CD14-positive monocyte (primary cell): ENCODE measurements at regions not wholly inside any gene's neighbourhood (a gene's known extent, or its start where the extent isn't known, plus 50 kb on each side); places are given as distances from the start of the nearest gene placed in this dataset.

Experiments used
- DNase-seq, 3 donors: peaks; one replicate each; pipeline ENCODE4 v3.0.0-alpha.2; 2011 to 2022
- H2AFZ ChIP-seq: 2 replicates; pipeline ENCODE4 v1.6.0; 2012; ENCODE audit warnings: mild to moderate bottlenecking, low read depth, low read length, inconsistent platforms; ENCODE audit not compliant: insufficient read depth, poor library complexity, severe bottlenecking
- H3K27ac ChIP-seq, 2 donors: 1 replicate in 1 of 2; 2 replicates in 1 of 2; pipeline ENCODE4 v1.5.1; 2012 to 2013; ENCODE audit warnings: low read length in 2 of 2, control low read depth in 1 of 2, inconsistent platforms in 1 of 2, low read depth in 1 of 2, mild to moderate bottlenecking in 1 of 2
- H3K27me3 ChIP-seq, 2 donors: one replicate each; pipeline versions ENCODE4 v1.6.0 to v1.6.1; 2011 to 2013; ENCODE audit warnings: low read length in 2 of 2; ENCODE audit not compliant: control insufficient read depth in 2 of 2, insufficient read depth in 2 of 2
- H3K36me3 ChIP-seq, 2 donors: replicated peaks in 1 of 2; 1 replicate in 1 of 2; 2 replicates in 1 of 2; pipeline versions ENCODE4 v1.5.1 to v1.6.1; 2012 to 2013; ENCODE audit warnings: low read length in 2 of 2, control low read depth in 1 of 2, inconsistent platforms in 1 of 2, mild to moderate bottlenecking in 1 of 2; ENCODE audit not compliant: insufficient read depth in 2 of 2, control insufficient read depth in 1 of 2
- H3K4me1 ChIP-seq, 2 donors: 1 replicate in 1 of 2; 2 replicates in 1 of 2; pipeline versions ENCODE4 v1.5.1 to v1.6.1; 2012 to 2013; ENCODE audit warnings: low read length in 2 of 2, control low read depth in 1 of 2, inconsistent platforms in 1 of 2, mild to moderate bottlenecking in 1 of 2, moderate library complexity in 1 of 2; ENCODE audit not compliant: insufficient read depth in 2 of 2, control insufficient read depth in 1 of 2
- H3K4me2 ChIP-seq: replicated peaks from 2 replicates; pipeline ENCODE3; 2012; ENCODE audit warnings: low read length, moderate library complexity, mild to moderate bottlenecking; ENCODE audit not compliant: poor library complexity, severe bottlenecking; ENCODE audit errors: extremely low read depth
- H3K4me3 ChIP-seq, 3 experiments: fragments of 200-600 bp in 1 of 3; sonication (generic) in 1 of 3; replicated peaks in 1 of 3; 1 replicate in 2 of 3; 2 replicates in 1 of 3; pipeline ENCODE4 v1.5.1; 2011 to 2013; ENCODE audit warnings: low read length in 3 of 3, mild to moderate bottlenecking in 3 of 3, control low read depth in 2 of 3, low read depth in 2 of 3, inconsistent platforms in 1 of 3, moderate library complexity in 1 of 3
- H3K79me2 ChIP-seq: 2 replicates; pipeline ENCODE4 v1.6.0; 2012; ENCODE audit warnings: mild to moderate bottlenecking, control low read depth, inconsistent platforms, low read length, moderate library complexity; ENCODE audit not compliant: insufficient read depth
- H3K9ac ChIP-seq: 2 replicates; pipeline ENCODE4 v1.6.0; 2017; ENCODE audit warnings: low read length, mild to moderate bottlenecking; ENCODE audit not compliant: insufficient read depth, poor library complexity, severe bottlenecking
- H3K9me3 ChIP-seq, 2 donors: replicated peaks in 1 of 2; 1 replicate in 1 of 2; 2 replicates in 1 of 2; pipeline versions ENCODE4 v1.5.1 to v1.6.1; 2012 to 2013; ENCODE audit warnings: low read length in 2 of 2, control low read depth in 1 of 2; ENCODE audit not compliant: control insufficient read depth in 1 of 2, insufficient read depth in 1 of 2
- H4K20me1 ChIP-seq: 2 replicates; pipeline ENCODE4 v1.6.0; 2012; ENCODE audit warnings: mild to moderate bottlenecking, low read length, control low read depth, moderate library complexity; ENCODE audit not compliant: insufficient read depth
- H3K27ac Mint-ChIP-seq, 7 donors: one replicate each; pipeline ENCODE4 v1.8.0; 2020; ENCODE audit warnings: mild to moderate bottlenecking in 7 of 7, mixed read lengths in 7 of 7, moderate library complexity in 6 of 7, inconsistent platforms in 2 of 7
- H3K27me3 Mint-ChIP-seq, 3 donors: one replicate each; pipeline ENCODE4 v1.8.0; 2021 to 2022; ENCODE audit warnings: low read depth in 3 of 3, mild to moderate bottlenecking in 3 of 3, mixed read lengths in 3 of 3, moderate library complexity in 3 of 3, inconsistent platforms in 1 of 3
- H3K36me3 Mint-ChIP-seq, 2 donors: one replicate each; pipeline ENCODE4 v1.8.0; 2020; ENCODE audit warnings: mixed read lengths in 2 of 2, inconsistent platforms in 1 of 2, mild to moderate bottlenecking in 1 of 2
- H3K4me1 Mint-ChIP-seq: one replicate; pipeline ENCODE4 v1.8.0; 2020; ENCODE audit warnings: mild to moderate bottlenecking, mixed read lengths
- H3K4me3 Mint-ChIP-seq, 2 donors: one replicate each; pipeline ENCODE4 v1.8.0; 2020; ENCODE audit warnings: mild to moderate bottlenecking in 2 of 2, mixed read lengths in 2 of 2, moderate library complexity in 1 of 2
- H3K9me3 Mint-ChIP-seq, 7 donors: one replicate each; pipeline ENCODE4 v1.8.0; 2020 to 2022; ENCODE audit warnings: mixed read lengths in 7 of 7, mild to moderate bottlenecking in 6 of 7, moderate library complexity in 6 of 7, inconsistent platforms in 2 of 7
- CTCF ChIP-seq: fragments of 200-600 bp; IDR thresholded peaks from one replicate; pipeline ENCODE4 v1.8.0; 2022; ENCODE audit warnings: antibody characterized with exemption, mild to moderate bottlenecking
- WGBS: methylation state at CpG from one replicate; pipeline ENCODE4 v1.1.5; 2013; ENCODE audit warnings: missing lambda C conversion rate; ENCODE audit not compliant: insufficient coverage; 5-methylcytosine and 5-hydroxymethylcytosine counted together
- intact Hi-C, 2 donors: fragments of 100-400 bp; cut with micrococcal nuclease; formaldehyde crosslinking; loops; one replicate each; pipeline versions ENCODE4 v1.15.0 to v1.15.1; 2023

GRCh38 chr18:37754141-37754540 is 188.5 kb upstream of the CELF4 start:
- no peak overlapping the region for H3K27ac Mint-ChIP-seq
- no peaks in the 10 kb centered on the region for H3K27me3 ChIP-seq

DNA sequence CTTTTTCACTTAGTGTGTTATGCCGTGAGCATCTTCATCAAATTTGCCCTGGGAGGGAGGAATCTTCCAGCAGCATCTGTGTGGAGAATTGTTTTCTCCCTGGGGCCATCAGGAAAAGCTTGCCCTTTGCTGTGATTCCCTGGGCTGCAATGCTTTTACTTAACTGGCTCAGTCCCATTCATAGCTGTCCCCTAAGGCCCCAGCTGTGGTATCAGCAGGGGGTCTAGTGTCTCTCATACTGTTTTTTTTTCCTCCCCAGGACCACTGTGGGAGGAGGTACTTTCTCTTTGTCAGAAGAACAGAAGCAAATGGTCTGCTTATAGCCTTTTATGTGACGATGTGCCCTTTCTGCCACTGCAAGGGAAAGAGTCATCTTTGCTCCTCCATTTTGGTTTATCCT is 176.8 kb upstream of the CELF4 start:
- H3K79me2 ChIP-seq: no peaks in the 10 kb centered on the region
- no peaks in the 10 kb centered on the region for H3K9me3 ChIP-seq
- no peaks in the 10 kb centered on the region for H3K4me1 ChIP-seq
- H3K36me3 ChIP-seq: no peaks in the 10 kb centered on the region
- no peak overlapping the region for H3K27ac ChIP-seq
- no peaks in the 10 kb centered on the region for H3K27me3 ChIP-seq
- Mint-ChIP-seq H3K9me3 (peaks cover 0 to 2% (median 0%) of the 10 kb centered on the region in 7 donors), H3K4me1 (no peaks in the 10 kb centered on the region), H3K27me3 (peaks cover 0 to 2% (median 0%) of the 10 kb centered on the region in 3 donors), H3K27ac (no peak overlapping the region), H3K4me3 (no peak overlapping the region), H3K36me3 (no peaks in the 10 kb centered on the region)
- H3K9ac ChIP-seq: no peak overlapping the region
- intact Hi-C loops: no loop called here
- no peak for TF ChIP-seq CTCF
- H4K20me1 ChIP-seq: no peaks in the 10 kb centered on the region
- no peak for DNase-seq
- no peak overlapping the region for H2AFZ ChIP-seq
- no peak overlapping the region for H3K4me3 ChIP-seq
- no peak overlapping the region for H3K4me2 ChIP-seq
- WGBS: 100% methylated on average over 1 of the region's 2 CpGs

More at GRCh38 chr18:37754141-37754540, 188.5 kb upstream of the CELF4 start:
- H3K4me1 ChIP-seq: no peaks in the 10 kb centered on the region
- Mint-ChIP-seq H3K4me3 (no peak overlapping the region), H3K36me3 (no peaks in the 10 kb centered on the region), H3K4me1 (no peaks in the 10 kb centered on the region), H3K27me3 (peaks cover 0 to 1% (median 0%) of the 10 kb centered on the region in 3 donors), H3K9me3 (peaks cover 3 to 9% (median 5%) of the 10 kb centered on the region in 7 donors)
- H3K36me3 ChIP-seq: no peaks in the 10 kb centered on the region
- H3K9ac ChIP-seq: no peak overlapping the region
- intact Hi-C loops: no loop called here
- no peak for TF ChIP-seq CTCF
- DNase-seq: no peak
- H3K4me3 ChIP-seq: no peak overlapping the region
- H2AFZ ChIP-seq: no peak overlapping the region
- H3K79me2 ChIP-seq: no peaks in the 10 kb centered on the region
- H3K27ac ChIP-seq: no peak overlapping the region
- no peaks in the 10 kb centered on the region for H4K20me1 ChIP-seq
- peaks cover 0 to 3% of the 10 kb centered on the region in 2 donors for H3K9me3 ChIP-seq
- H3K4me2 ChIP-seq: no peak overlapping the region
